IPS-20b (cell line): ENCODE measurements at regions not wholly inside any gene's neighbourhood (a gene's known extent, or its start where the extent isn't known, plus 50 kb on each side); places are given as distances from the start of the nearest gene placed in this dataset.

Experiments used
- H3K27ac ChIP-seq: one replicate; pipeline ENCODE4 v1.5.1; 2013; ENCODE audit warnings: low read length
- H3K27me3 ChIP-seq: 2 replicates; pipeline ENCODE4 v1.6.1; 2013; ENCODE audit warnings: mild to moderate bottlenecking, low read length, inconsistent platforms; ENCODE audit not compliant: insufficient read depth
- H3K36me3 ChIP-seq: 2 replicates; pipeline ENCODE4 v1.6.1; 2013; ENCODE audit warnings: low read depth, mild to moderate bottlenecking, inconsistent platforms, low read length, moderate library complexity; ENCODE audit not compliant: insufficient read depth
- H3K4me1 ChIP-seq: 2 replicates; pipeline ENCODE4 v1.6.1; 2013; ENCODE audit warnings: mild to moderate bottlenecking, control low read depth, inconsistent platforms, low read length, moderate library complexity; ENCODE audit not compliant: insufficient read depth
- H3K4me3 ChIP-seq: 2 replicates; pipeline ENCODE4 v1.5.1; 2013; ENCODE audit warnings: mild to moderate bottlenecking, low read length, inconsistent platforms
- H3K9ac ChIP-seq: 2 replicates; pipeline ENCODE4 v1.6.1; 2013; ENCODE audit warnings: low read depth, mild to moderate bottlenecking, inconsistent platforms, low read length, moderate library complexity
- H3K9me3 ChIP-seq: 2 replicates; pipeline ENCODE4 v1.6.1; 2013; ENCODE audit warnings: mild to moderate bottlenecking, low read depth, low read length, inconsistent platforms; ENCODE audit not compliant: insufficient read depth

DNA sequence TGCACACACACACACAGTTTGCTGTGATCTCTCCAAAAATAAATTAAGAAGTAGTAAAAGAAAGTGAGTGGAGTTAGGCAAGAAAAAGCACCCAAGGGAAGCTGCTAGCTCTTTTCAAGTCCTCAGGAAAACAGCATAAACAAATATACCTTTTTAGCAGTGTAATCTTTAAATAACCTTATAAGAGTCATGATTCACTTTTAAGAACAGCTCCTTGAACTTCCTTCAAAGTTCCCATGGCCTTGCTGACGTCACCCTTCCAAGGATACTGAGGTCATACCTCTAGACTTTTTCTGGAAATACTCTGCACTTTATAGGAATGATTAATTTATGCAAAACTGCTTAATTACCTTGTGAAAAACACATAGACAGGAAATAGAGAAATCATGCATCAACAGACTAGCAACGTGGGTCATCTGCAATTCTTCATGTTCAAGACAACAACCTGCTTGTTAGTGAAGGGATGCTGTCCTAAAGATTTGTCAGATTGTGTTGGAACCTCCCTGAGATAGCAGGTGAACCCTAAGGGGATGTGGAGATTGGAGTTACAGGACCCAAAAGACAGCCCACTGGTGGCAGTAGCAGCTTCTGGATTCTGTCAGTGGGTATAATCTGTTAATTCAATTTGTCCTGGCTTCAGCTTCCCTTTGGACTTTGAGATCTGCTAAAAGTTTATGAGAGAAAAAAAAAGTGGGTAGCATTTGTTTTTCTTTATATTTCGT lies 229.0 kb downstream of the ELAVL2 start:
- Histone ChIP-seq H3K9ac (no peak overlapping the region), H3K4me3 (no peak overlapping the region), H3K27ac (no peak overlapping the region), H3K36me3 (0 out of 2 replicates have a peak, but pooled peaks cover 3% of the 10 kb centered on the region), H3K4me1 (peaks cover 4% of the 10 kb centered on the region; the same call in 1 of the 2 replicates), H3K9me3 (no peaks in the 10 kb centered on the region), H3K27me3 (no peaks in the 10 kb centered on the region)

GRCh38 chr9:23598994-23599393 lies 227.0 kb downstream of the ELAVL2 start:
- H3K27me3 ChIP-seq: no peaks in the 10 kb centered on the region
- no peak overlapping the region for H3K9ac ChIP-seq
- no peak overlapping the region for H3K4me3 ChIP-seq
- peaks cover 12% of the 10 kb centered on the region; the same call in 1 of the 2 replicates for H3K36me3 ChIP-seq
- no peaks in the 10 kb centered on the region for H3K4me1 ChIP-seq
- H3K27ac ChIP-seq: no peak overlapping the region
- no peaks in the 10 kb centered on the region for H3K9me3 ChIP-seq

GRCh38 chr9:23603311-23603710 lies 222.7 kb downstream of the ELAVL2 start:
- Histone ChIP-seq H3K9ac (no peak overlapping the region), H3K4me1 (no peaks in the 10 kb centered on the region), H3K36me3 (peaks cover 25% of the 10 kb centered on the region), H3K4me3 (no peak overlapping the region), H3K9me3 (no peaks in the 10 kb centered on the region), H3K27ac (no peak overlapping the region), H3K27me3 (no peaks in the 10 kb centered on the region)

GRCh38 chr9:23606107-23606506 lies 219.9 kb downstream of the ELAVL2 start:
- Histone ChIP-seq H3K9me3 (no peaks in the 10 kb centered on the region), H3K4me1 (no peaks in the 10 kb centered on the region), H3K36me3 (peaks cover 30% of the 10 kb centered on the region), H3K4me3 (no peak overlapping the region), H3K27ac (no peak overlapping the region), H3K27me3 (no peaks in the 10 kb centered on the region), H3K9ac (no peak overlapping the region)

DNA sequence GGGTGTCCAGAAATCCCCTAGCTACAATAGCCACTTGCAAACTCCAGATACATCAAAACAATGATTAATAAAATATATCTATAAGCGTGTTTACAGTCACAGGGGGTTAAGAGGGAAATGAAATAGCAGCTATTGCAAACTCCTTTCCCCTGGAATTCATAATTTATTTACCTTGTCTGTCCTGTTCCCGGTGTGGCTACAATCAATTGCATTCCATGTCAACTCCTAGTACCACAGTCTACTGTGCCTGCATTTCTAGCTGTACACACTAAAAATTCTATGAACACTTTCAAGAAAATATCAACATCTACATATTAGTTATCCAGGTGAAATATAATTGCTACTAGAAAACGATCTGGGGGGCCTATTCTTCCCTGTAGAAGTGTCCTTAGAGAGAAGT lies 217.6 kb downstream of the ELAVL2 start:
- Histone ChIP-seq H3K27me3 (no peaks in the 10 kb centered on the region), H3K9me3 (no peaks in the 10 kb centered on the region), H3K4me3 (no peak overlapping the region), H3K4me1 (no peaks in the 10 kb centered on the region), H3K27ac (no peak overlapping the region), H3K36me3 (peaks cover 25% of the 10 kb centered on the region), H3K9ac (no peak overlapping the region)

GRCh38 chr9:23611869-23612268 lies 214.2 kb downstream of the ELAVL2 start:
- no peaks in the 10 kb centered on the region for H3K9me3 ChIP-seq
- H3K27ac ChIP-seq: no peak overlapping the region
- H3K27me3 ChIP-seq: no peaks in the 10 kb centered on the region
- no peak overlapping the region for H3K4me3 ChIP-seq
- H3K4me1 ChIP-seq: no peaks in the 10 kb centered on the region
- H3K36me3 ChIP-seq: peaks cover 12% of the 10 kb centered on the region; the same call in 1 of the 2 replicates
- no peak overlapping the region for H3K9ac ChIP-seq

- H3K27ac ChIP-seq: no peak overlapping the region
- H3K27me3 ChIP-seq: no peaks in the 10 kb centered on the region
- no peaks in the 10 kb centered on the region for H3K4me1 ChIP-seq
- no peak overlapping the region for H3K4me3 ChIP-seq
- no peak overlapping the region for H3K9ac ChIP-seq
- peaks cover 5% of the 10 kb centered on the region; the same call in 1 of the 2 replicates for H3K36me3 ChIP-seq
- H3K9me3 ChIP-seq: no peaks in the 10 kb centered on the region
Observed at GRCh38 chr9:23615569-23615968, 210.5 kb downstream of the ELAVL2 start.

DNA sequence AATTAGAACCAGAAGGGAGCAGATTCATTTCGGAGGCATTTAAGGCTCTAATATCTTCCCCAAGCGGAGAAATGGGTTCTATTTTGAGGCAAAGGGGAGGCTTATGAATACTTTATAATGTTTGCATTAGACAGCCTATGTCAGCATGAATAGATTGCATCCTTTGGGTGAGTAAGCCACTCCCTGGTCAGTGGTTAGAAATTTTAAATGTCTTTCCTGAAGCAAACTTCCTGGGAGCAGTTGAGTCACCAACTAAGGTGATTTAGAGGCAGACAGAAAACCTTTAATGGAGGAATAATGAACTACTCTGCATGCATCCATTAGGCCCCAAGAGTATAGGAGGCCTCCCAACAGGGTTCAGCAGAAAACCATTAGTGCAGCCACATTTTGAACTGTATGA lies 204.9 kb downstream of the ELAVL2 start:
- Histone ChIP-seq H3K4me3 (no peak overlapping the region), H3K27ac (no peak overlapping the region), H3K9ac (no peak overlapping the region), H3K9me3 (no peaks in the 10 kb centered on the region), H3K4me1 (peaks cover 7% of the 10 kb centered on the region; the same call in 1 of the 2 replicates), H3K27me3 (no peaks in the 10 kb centered on the region), H3K36me3 (no peaks in the 10 kb centered on the region; the same call in 1 of the 2 replicates)

- no peaks in the 10 kb centered on the region for H3K9me3 ChIP-seq
- peaks cover 7% of the 10 kb centered on the region; the same call in 1 of the 2 replicates for H3K4me1 ChIP-seq
- H3K9ac ChIP-seq: no peak overlapping the region
- no peaks in the 10 kb centered on the region; the same call in 1 of the 2 replicates for H3K36me3 ChIP-seq
- no peaks in the 10 kb centered on the region for H3K27me3 ChIP-seq
- no peak overlapping the region for H3K27ac ChIP-seq
- H3K4me3 ChIP-seq: no peak overlapping the region
Observed at GRCh38 chr9:23621924-23622323, 204.1 kb downstream of the ELAVL2 start.

- peaks cover 7% of the 10 kb centered on the region; the same call in 1 of the 2 replicates for H3K4me1 ChIP-seq
- H3K36me3 ChIP-seq: no peaks in the 10 kb centered on the region; the same call in 1 of the 2 replicates
- H3K27me3 ChIP-seq: no peaks in the 10 kb centered on the region
- H3K27ac ChIP-seq: no peak overlapping the region
- no peak overlapping the region for H3K4me3 ChIP-seq
- H3K9ac ChIP-seq: no peak overlapping the region
- H3K9me3 ChIP-seq: no peaks in the 10 kb centered on the region
Observed at GRCh38 chr9:23622396-23622795, 203.6 kb downstream of the ELAVL2 start.

GRCh38 chr9:23630488-23630887 lies 195.6 kb downstream of the ELAVL2 start:
- no peak overlapping the region for H3K4me3 ChIP-seq
- H3K36me3 ChIP-seq: peaks cover 18% of the 10 kb centered on the region; the same call in 1 of the 2 replicates
- H3K4me1 ChIP-seq: no peaks in the 10 kb centered on the region
- H3K9ac ChIP-seq: no peak overlapping the region
- H3K27me3 ChIP-seq: no peaks in the 10 kb centered on the region
- no peaks in the 10 kb centered on the region for H3K9me3 ChIP-seq
- H3K27ac ChIP-seq: no peak overlapping the region

DNA sequence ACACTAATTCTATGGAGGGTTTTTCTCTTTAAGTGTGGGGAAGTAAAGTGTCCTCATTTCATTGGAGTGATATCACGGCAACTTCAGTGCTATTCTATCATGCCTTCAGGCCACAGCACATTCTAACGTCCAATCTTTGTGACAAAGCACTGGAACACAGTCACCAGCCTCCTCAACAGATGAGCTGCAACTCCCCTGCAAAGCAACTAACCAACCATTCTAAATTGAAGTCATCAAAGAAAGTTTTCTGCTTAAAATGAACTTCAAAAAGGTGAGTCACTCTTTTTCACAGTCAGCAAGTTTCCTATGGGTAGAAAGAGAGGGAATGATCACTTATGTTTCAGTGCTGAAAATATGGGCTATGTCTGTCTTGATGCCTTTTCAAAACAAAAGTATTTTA lies 190.8 kb downstream of the ELAVL2 start:
- Histone ChIP-seq H3K27ac (no peak overlapping the region), H3K27me3 (no peaks in the 10 kb centered on the region), H3K9ac (no peak overlapping the region), H3K36me3 (peaks cover 49% of the 10 kb centered on the region; the same call in 1 of the 2 replicates), H3K4me1 (no peaks in the 10 kb centered on the region), H3K9me3 (no peaks in the 10 kb centered on the region), H3K4me3 (no peak overlapping the region)
